ENCODE measurements at regions not wholly inside any gene's neighbourhood (a gene's known extent, or its start where the extent isn't known, plus 50 kb on each side); places are given as distances from the start of the nearest gene placed in this dataset.

- no peak overlapping the region for H3K4me3 ChIP-seq (ENCODE audit: low read depth, low read length)
- no peak for DNase-seq (ENCODE audit: low read depth)
- TF ChIP-seq, protein P1, sequence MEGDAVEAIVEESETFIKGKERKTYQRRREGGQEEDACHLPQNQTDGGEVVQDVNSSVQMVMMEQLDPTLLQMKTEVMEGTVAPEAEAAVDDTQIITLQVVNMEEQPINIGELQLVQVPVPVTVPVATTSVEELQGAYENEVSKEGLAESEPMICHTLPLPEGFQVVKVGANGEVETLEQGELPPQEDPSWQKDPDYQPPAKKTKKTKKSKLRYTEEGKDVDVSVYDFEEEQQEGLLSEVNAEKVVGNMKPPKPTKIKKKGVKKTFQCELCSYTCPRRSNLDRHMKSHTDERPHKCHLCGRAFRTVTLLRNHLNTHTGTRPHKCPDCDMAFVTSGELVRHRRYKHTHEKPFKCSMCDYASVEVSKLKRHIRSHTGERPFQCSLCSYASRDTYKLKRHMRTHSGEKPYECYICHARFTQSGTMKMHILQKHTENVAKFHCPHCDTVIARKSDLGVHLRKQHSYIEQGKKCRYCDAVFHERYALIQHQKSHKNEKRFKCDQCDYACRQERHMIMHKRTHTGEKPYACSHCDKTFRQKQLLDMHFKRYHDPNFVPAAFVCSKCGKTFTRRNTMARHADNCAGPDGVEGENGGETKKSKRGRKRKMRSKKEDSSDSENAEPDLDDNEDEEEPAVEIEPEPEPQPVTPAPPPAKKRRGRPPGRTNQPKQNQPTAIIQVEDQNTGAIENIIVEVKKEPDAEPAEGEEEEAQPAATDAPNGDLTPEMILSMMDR (IDR thresholded peaks at IDR 0.05; ENCODE audit: insufficient read depth, low read depth, low read length) = no peak
Measured at GRCh38 chr2:193549661-193550060, 1354.9 kb upstream of the TMEFF2 start.

DNA sequence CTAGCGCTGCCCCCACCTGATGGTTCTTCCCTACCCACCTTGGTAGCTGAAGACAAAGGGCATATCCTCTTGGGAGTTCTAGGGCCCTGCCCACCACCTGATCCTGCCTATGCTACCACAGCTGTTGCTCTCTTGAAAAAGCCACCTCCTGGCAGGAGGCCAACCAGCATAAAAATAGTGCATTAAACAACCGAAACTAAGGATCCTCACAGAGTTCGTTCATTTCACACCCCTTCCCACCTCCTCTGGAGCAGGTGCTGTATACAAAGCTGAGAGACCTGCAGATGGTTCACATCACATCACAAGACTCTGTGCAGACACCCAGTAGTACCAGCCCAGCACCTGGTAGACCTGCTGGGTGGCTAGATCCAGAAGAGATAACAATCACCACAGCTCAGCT, 1348.0 kb upstream of the TMEFF2 start:
- TF ChIP-seq, protein P1 (IDR thresholded peaks at IDR 0.05; ENCODE audit: insufficient read depth, low read depth, low read length) = no peak
- no peak overlapping the region for H3K4me3 ChIP-seq (ENCODE audit: low read depth, low read length)
- no peak for DNase-seq (ENCODE audit: low read depth)

- TF ChIP-seq, protein P1 (IDR thresholded peaks at IDR 0.05; ENCODE audit: insufficient read depth, low read depth, low read length) = no peak
- no peak for DNase-seq (ENCODE audit: low read depth)
Measured at GRCh38 chr2:193539188-193539587, 1344.5 kb upstream of the TMEFF2 start.

DNA sequence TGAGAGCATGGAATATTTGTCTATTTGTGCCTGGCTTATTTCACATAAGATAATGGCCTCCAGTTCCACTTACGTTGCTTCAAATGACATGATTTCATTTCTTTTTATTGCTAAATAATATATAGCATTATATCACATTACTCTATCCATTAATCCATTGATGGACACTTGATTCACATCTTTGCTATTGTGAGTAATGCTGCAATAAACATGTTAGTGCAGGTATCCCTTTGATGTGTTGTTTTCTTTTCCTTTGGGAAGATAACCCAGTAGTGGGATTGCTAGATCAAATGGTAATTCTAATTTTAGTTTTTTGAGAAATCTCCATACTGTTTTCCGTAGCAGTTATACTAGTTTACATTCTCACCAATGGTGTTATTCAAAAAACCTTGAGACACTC, 1343.3 kb upstream of the TMEFF2 start:
- H3K4me3 ChIP-seq (ENCODE audit: low read depth, low read length) = no peak overlapping the region
- DNase-seq (ENCODE audit: low read depth) = no peak
- TF ChIP-seq, protein P1 (IDR thresholded peaks at IDR 0.05; ENCODE audit: insufficient read depth, low read depth, low read length) = no peak

More at GRCh38 chr2:193539188-193539587, 1344.5 kb upstream of the TMEFF2 start:
- no peak overlapping the region for H3K4me3 ChIP-seq (ENCODE audit: low read depth, low read length)

- TF ChIP-seq, protein P1 (IDR thresholded peaks at IDR 0.05; ENCODE audit: insufficient read depth, low read depth, low read length) = no peak
- no peak overlapping the region for H3K4me3 ChIP-seq (ENCODE audit: low read depth, low read length)
- DNase-seq (ENCODE audit: low read depth) = no peak
Measured at GRCh38 chr2:193537531-193537930, 1342.8 kb upstream of the TMEFF2 start.

- DNase-seq (ENCODE audit: low read depth) = no peak
- H3K4me3 ChIP-seq (ENCODE audit: low read depth, low read length) = no peak overlapping the region
- TF ChIP-seq, protein P1 (IDR thresholded peaks at IDR 0.05; ENCODE audit: insufficient read depth, low read depth, low read length) = no peak
Measured at GRCh38 chr2:193528458-193528857, 1333.7 kb upstream of the TMEFF2 start.

- TF ChIP-seq, protein P1 (IDR thresholded peaks at IDR 0.05; ENCODE audit: insufficient read depth, low read depth, low read length) = no peak
- no peak overlapping the region for H3K4me3 ChIP-seq (ENCODE audit: low read depth, low read length)
- no peak for DNase-seq (ENCODE audit: low read depth)
Measured at GRCh38 chr2:193527146-193527545, 1332.4 kb upstream of the TMEFF2 start.

Data from fibroblast of villous mesenchyme (primary cell).